ENCODE measurements at regions not wholly inside any gene's neighbourhood (a gene's known extent, or its start where the extent isn't known, plus 50 kb on each side); places are given as distances from the start of the nearest gene placed in this dataset.

DNA sequence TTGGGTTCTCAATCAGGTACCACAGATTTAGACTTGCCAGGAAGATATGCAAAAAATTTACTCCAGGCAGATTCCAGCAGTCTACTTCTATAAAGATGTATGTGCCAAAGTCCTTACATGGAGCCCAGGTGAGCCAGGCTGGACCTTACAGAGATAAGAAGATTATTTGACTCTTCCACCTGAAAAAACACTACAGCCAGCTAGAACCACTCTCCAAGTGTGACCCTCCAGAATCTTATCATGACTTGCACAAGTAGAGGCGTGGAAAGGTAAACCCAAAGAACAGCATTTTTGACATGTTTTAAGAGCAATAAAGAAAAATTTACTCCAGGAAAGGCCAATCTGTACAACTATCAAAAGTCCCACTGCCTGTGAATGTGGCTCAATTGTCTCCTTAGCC is 146.8 kb upstream of the DPT start:
- no peak for DNase-seq

DNA sequence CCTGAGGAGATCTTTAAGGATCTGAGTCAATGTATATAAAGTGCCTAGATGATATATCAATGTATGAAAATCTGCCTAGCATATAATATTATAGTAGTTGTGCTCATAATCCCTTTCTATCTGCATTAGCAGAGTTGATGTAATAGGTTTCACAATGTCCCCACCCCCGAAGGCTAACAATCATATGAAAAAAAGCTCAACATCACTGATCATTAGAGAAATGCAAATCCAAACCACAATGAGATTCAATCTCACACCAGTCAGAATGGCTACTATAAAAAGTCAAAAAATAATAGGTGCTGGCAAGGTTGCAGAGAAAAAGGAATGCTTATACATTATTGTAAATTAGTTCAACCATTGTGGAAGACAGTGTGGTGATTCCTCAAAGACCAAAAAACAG is 147.8 kb upstream of the DPT start:
- no peak for DNase-seq

- DNase-seq, result no peak
These were observed 151.1 kb upstream of the DPT start for GRCh38 chr1:168879896-168880734.

DNA sequence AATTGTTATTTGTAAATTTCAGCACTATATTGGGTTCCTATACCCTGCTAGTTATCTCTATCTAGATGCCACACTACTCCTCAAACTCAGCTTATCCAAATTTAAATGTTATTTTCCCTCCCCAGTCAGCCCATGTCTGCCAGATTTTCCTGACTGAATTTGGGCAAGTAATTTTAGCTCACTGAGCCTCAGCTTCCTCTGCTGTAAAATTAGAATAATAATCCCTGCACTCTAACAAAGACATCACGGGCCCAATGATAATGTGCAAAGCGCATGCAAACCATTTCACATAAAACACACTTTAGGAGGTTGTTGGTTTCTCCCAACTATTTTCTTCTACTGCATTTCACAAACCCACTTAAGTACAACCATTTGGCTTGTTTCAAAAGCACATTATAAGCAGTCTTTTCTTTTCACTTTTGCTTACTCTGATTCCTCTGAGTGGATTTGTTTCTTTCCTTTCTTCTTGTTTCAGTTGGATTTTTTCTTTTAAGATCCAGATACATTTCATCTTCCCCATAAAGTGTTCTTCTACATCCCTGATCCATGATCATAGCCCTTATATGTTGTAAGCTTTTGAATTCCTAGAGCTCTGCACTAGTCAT is 152.8 kb upstream of the DPT start:
- DNase-seq, result no peak

DNA sequence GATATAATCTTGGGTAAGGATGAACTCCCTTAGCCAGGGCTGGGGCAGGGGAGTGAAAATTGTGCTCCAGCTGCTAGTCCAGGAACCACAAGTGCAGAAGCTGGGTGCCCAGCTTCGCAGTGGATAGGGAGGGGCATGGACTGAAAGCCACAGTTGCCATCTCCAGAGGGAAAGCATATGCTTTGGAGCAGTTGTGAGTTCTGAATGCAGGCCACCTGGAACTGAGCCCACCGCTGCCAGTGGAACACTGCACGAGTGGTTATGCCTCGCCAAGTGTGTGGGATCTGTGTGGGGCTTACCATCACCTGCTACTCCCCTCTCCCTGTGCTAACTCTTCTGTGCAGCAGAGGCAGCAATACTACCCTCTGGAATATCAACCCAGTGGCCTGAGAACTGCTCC is 158.4 kb upstream of the DPT start:
- DNase-seq, result no peak

GRCh38 chr1:168888418-168888817 is 159.4 kb upstream of the DPT start:
- DNase-seq, result no peak

DNA sequence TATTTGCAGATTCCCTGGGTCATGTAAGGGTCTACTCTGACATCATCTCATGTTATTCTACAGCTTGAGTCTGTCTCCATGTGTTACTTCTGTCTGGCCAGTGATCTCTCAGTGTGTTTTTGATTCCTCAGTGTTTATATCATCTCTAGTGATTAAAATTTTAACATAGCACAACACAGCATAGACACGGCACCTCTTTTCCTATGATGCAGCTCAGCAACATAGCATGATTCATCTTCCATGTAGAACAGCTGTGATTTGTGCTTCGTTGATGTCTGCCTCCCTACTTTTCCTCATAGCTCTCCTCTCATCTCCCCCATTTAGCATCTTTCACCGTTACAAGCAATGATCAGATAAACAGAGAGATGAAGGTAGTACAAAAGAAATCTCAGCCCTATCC is 163.9 kb upstream of the DPT start:
- no peak for DNase-seq

DNA sequence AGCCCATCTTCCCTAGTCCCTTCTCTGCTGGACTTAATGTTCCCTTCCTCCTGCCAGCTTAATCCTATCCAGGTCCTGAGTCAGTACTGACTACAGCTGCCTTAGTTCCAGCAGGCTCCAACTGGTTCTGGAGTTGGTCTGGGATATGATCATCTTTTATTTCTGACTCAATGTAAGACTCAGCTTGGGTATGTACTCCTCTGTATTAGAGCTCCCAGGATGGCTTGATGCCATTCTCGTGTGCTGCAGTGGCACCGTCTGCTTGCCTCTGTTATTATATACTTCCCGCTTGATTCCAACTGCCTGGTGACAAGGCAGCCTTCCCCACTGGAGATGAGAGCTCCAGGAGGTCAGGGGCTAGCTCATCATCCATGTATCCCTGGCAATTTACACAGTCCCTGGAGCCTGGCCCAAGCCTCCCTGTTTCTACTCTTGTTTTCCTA is 164.4 kb upstream of the DPT start:
- no peak for DNase-seq

DNA sequence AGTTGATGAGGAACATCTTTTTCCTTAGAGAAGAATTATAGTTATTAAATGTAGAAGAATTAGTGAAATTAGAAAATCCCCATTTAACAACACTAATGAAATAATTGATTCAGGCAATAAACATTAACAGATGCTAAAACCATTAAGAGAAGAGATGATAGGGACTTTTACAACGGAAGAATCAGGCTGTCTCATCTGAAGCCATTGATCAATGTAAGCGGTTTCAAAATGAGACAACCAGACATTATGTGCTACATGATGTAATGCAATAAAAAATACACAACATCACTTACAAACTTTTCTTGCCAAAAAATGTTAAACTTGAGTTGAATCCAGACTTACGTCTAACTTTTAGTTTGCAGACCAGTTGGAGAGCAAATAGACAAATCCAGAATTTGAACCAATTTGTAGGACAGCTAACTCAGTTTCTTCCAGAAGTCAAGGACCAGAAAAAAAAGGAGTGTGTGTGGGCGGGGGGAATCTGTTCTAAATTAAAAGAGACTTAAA is 165.4 kb upstream of the DPT start:
- no peak for DNase-seq

GRCh38 chr1:168897249-168897648 is 168.2 kb upstream of the DPT start:
- DNase-seq, result no peak

GRCh38 chr1:168903237-168903830 is 174.3 kb upstream of the DPT start:
- DNase-seq, result no peak

- DNase-seq, result no peak
These were observed 176.6 kb upstream of the DPT start for GRCh38 chr1:168905633-168906032.

DNA sequence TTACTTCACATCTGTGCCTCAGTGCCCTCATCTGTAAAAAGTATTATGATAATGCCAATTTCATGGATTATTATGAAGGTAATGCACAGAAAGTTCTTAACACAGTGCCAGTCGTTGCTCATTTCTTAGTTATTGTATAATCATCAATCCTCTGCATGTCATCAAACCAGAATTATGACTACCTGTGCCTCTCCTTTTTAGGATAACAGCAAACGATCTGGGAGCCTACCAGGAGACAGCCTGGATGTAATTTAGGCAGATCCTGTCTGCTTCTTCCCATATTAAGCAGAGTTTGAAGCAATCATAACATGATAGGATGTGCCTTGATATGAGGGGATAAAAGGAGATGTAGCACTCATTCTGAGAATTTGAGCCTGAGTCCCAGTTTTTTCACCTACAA is 177.4 kb upstream of the DPT start:
- no peak for DNase-seq

DNA sequence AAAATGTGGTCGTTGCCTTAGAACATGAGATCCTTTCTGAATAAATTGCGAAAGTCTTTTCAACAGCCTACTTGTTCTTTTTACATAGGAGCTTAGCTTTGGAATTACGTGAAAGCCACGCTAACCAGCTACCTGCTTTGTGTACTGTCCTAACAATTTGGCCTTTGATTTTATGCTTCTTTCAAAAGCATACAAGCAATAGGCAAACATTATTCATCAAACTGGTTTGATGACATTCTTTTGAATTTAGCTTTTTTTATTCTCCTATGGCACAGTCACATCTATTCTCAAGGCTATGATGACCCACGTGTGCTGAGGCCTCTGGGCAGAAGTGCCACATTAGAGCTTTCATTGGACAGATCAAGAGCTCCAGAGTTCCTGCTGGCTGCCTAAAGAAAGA is 178.0 kb upstream of the DPT start:
- no peak for DNase-seq

DNA sequence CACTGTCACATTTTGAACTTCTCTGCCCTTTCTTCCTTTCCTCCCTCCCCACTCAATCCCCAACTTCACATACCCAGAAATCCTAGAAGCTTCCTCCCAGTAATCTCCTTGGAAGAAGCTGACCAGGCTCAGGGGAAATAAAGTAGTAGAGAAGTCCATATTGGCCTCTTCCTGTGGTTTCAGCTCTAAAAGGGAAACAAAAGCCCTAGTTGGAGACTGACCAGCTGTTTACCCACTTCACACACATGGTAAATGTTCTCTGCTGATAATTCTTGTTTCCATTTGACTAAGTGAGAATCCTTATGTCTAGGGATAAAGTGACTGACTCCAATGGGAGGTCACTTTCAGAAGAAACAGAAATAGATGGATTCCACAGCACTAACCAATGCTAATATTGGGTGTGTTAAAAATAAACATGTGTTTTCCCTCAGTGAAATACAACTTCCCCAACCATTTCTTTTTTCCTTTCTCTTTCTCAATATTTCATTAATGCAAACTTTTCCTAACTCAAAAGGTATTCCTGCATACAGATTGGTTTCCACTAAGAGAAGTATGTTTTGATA is 178.9 kb upstream of the DPT start:
- DNase-seq, result no peak

- DNase-seq, result no peak
These were observed 181.4 kb upstream of the DPT start for GRCh38 chr1:168910403-168910802.

DNA sequence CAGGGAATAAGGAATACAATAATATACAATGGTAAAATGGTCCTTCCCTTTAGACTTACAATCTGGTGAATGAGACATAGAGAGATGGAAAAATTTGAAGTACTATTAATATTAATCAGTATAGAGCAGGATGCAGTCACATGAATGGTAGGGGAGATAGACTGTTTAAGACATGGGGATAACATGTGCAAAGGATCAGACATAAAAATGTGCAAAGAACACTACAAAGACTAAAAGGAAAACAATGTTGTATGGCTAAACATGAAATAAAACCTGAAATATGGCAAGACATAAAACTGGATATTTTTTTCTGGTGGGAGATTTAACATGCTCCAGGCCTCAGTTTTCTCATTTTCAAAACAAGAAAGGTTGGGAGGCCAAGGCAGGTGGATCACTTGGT is 182.4 kb upstream of the DPT start:
- no peak for DNase-seq

DNA sequence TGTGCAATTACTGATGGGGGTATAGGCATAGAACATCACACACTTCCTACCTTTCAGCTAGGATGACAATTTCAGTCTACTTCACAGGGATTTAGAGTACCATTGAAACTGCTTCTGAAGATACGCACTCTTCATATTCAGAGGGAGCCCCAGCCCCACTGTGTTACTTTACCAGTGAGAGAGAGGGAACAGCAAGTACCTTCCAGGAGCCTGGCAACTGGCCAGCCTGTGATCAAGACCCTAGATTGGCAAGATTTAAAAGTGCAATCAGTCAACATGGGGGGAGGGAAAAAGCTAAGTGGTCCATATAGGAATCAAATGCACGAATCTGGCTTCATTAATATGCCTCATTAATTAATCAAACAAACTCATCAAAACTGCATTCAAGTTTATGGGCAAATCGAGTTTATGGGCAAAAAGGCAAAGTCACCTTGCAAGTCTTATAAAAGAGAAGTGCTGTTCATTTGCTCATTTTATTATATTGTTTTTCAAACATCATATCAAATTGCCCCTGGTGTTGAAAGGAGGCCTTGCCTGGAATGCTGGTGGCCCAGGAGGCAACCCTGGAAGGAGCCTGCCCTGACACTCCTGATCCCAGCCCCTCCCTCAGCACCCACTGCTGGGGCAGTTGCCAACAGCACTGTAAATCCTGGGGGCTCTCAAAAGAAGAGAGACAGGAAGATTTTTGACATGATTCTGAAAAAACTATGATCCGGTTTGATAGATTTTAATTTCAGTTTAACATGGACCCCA is 184.9 kb upstream of the DPT start:
- no peak for DNase-seq

- DNase-seq, result no peak
These were observed 188.3 kb upstream of the DPT start for GRCh38 chr1:168917309-168917708.

DNA sequence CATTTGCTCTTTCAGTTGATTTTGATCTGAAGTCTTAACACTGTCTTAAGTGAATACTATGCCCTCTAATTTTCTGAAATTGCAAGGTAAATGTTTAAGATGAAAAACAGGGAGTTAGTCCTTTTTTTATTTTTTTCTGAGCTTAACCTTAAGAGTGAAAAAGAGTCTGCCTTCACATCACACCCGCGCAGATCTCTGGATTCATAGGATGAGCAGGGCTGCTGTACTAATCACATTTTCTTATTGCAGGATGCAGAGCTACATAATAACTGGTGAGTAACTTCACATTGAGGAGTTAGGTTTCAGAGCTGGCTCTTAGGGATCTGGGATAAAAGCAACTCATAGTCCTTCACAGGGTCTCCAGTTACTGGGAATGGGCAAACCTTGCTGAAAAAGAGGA is 188.7 kb upstream of the ATP1B1 start:
- DNase-seq, result no peak

DNA sequence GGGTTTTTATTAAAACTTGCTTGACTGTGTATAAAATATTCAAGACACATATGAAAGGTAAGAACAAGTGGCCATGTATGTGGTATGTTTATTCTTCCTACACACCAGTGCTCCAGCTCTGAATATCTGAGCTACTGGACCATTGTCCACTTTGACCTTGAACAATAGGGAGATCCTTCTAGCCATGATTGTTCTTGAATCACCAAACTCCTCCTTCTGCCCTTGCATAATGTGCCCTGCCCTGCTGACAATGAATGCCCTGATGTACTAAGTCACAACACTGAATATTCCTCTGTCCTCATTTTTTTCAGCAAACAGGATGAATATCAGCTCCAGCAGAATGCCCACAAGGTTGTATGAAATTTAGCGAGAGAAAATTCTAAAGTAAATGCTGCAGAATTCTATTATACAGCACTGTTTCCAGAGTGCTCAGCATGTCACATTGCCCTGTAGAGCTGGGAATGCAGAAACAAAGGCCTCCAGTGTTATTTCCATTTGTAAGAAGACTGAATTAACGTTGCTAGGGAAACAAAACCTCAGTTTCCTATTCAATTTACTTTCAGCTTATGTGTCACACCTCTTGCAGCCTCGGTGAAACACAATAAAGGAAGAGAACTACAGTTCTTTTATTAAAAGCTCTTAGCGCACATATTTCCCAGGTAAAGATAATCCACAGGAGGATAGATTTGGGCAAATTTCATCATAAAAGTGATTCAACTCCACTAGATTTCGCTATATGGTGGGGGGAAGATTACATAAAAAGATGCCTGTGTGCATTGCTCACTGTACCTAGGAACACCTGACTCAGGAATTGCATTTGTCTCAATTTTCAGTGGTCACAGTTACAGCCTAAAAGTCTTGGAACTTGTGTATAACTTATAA is 187.4 kb upstream of the ATP1B1 start:
- DNase-seq, result no peak

Measured in RPMI8226 (cell line).